Mucosa of rectum (tissue), 2 donors: ENCODE measurements at regions not wholly inside any gene's neighbourhood (a gene's known extent, or its start where the extent isn't known, plus 50 kb on each side); places are given as distances from the start of the nearest gene placed in this dataset.

Experiments used
- H3K27ac ChIP-seq, 2 donors: one replicate each; pipeline ENCODE4 v1.7.0; 2013; ENCODE audit warnings: inconsistent platforms in 2 of 2, low read depth in 2 of 2, low read length in 2 of 2
- H3K27me3 ChIP-seq, 2 donors: one replicate each; pipeline ENCODE4 v1.7.0; 2013; ENCODE audit warnings: low read length in 2 of 2; ENCODE audit not compliant: control insufficient read depth in 2 of 2, insufficient read depth in 2 of 2
- H3K36me3 ChIP-seq, 2 donors: one replicate each; pipeline ENCODE4 v1.7.0; 2013; ENCODE audit warnings: low read length in 2 of 2; ENCODE audit not compliant: control insufficient read depth in 2 of 2, insufficient read depth in 2 of 2
- H3K4me1 ChIP-seq, 2 donors: one replicate each; pipeline ENCODE4 v1.7.0; 2013; ENCODE audit warnings: low read length in 2 of 2, mild to moderate bottlenecking in 1 of 2; ENCODE audit not compliant: control insufficient read depth in 2 of 2, insufficient read depth in 2 of 2
- H3K4me3 ChIP-seq, 2 donors: one replicate each; pipeline ENCODE4 v1.7.0; 2013; ENCODE audit warnings: low read length in 2 of 2
- H3K9ac ChIP-seq, 2 donors: one replicate each; pipeline ENCODE4 v1.7.0; 2013; ENCODE audit warnings: low read length in 2 of 2, low read depth in 1 of 2, mild to moderate bottlenecking in 1 of 2
- H3K9me3 ChIP-seq, 2 donors: one replicate each; pipeline ENCODE4 v1.7.0; 2013; ENCODE audit warnings: low read length in 2 of 2; ENCODE audit not compliant: control insufficient read depth in 2 of 2
- donor health status: healthy.
- donor health status: Normal muscosa, but diverticular disease.

- H3K9ac ChIP-seq = no peak overlapping the region
- H3K4me3 ChIP-seq = no peak overlapping the region
- no peak overlapping the region for H3K27ac ChIP-seq
- no peaks in the 10 kb centered on the region for H3K4me1 ChIP-seq
- no peaks in the 10 kb centered on the region for H3K36me3 ChIP-seq
- H3K9me3 ChIP-seq = no peaks in the 10 kb centered on the region
- H3K27me3 ChIP-seq = peaks cover 0 to 3% of the 10 kb centered on the region in 2 donors
These were observed 762.2 kb upstream of the HS6ST1 start for GRCh38 chr2:129080715-129081476.

- Histone ChIP-seq H3K27ac (no peak overlapping the region), H3K36me3 (no peaks in the 10 kb centered on the region), H3K27me3 (no peaks in the 10 kb centered on the region), H3K4me3 (no peak overlapping the region), H3K4me1 (no peaks in the 10 kb centered on the region), H3K9ac (no peak overlapping the region), H3K9me3 (no peaks in the 10 kb centered on the region)
These were observed 766.7 kb upstream of the HS6ST1 start for GRCh38 chr2:129085386-129085785.

- Histone ChIP-seq H3K27ac (no peak overlapping the region), H3K4me3 (no peak overlapping the region), H3K9ac (no peak overlapping the region), H3K27me3 (no peaks in the 10 kb centered on the region), H3K4me1 (no peaks in the 10 kb centered on the region), H3K9me3 (no peaks in the 10 kb centered on the region), H3K36me3 (no peaks in the 10 kb centered on the region)
These were observed 768.6 kb upstream of the HS6ST1 start for GRCh38 chr2:129087133-129087813.

- Histone ChIP-seq H3K4me3 (no peak overlapping the region), H3K9ac (no peak overlapping the region), H3K9me3 (no peaks in the 10 kb centered on the region)
These were observed 773.0 kb upstream of the HS6ST1 start for GRCh38 chr2:129091620-129092019.

GRCh38 chr2:129092956-129093355, 774.3 kb upstream of the HS6ST1 start:
- Histone ChIP-seq H3K36me3 (no peaks in the 10 kb centered on the region), H3K9me3 (no peaks in the 10 kb centered on the region), H3K9ac (no peak overlapping the region), H3K4me1 (no peaks in the 10 kb centered on the region), H3K27me3 (no peaks in the 10 kb centered on the region), H3K27ac (no peak overlapping the region), H3K4me3 (no peak overlapping the region)

More at GRCh38 chr2:129091620-129092019, 773.0 kb upstream of the HS6ST1 start:
- Histone ChIP-seq H3K36me3 (no peaks in the 10 kb centered on the region), H3K27me3 (no peaks in the 10 kb centered on the region), H3K27ac (no peak overlapping the region), H3K4me1 (no peaks in the 10 kb centered on the region)

- Histone ChIP-seq H3K27me3 (no peaks in the 10 kb centered on the region), H3K27ac (no peak overlapping the region), H3K36me3 (no peaks in the 10 kb centered on the region), H3K4me3 (no peak overlapping the region), H3K4me1 (no peaks in the 10 kb centered on the region), H3K9me3 (no peaks in the 10 kb centered on the region), H3K9ac (no peak overlapping the region)
These were observed 782.5 kb upstream of the HS6ST1 start for GRCh38 chr2:129101186-129101585.

- no peaks in the 10 kb centered on the region for H3K9me3 ChIP-seq
- H3K27me3 ChIP-seq = no peaks in the 10 kb centered on the region
- no peak overlapping the region for H3K9ac ChIP-seq
- H3K4me1 ChIP-seq = no peaks in the 10 kb centered on the region
- H3K36me3 ChIP-seq = no peaks in the 10 kb centered on the region
- no peak overlapping the region for H3K4me3 ChIP-seq
- no peak overlapping the region for H3K27ac ChIP-seq
These were observed 785.5 kb upstream of the HS6ST1 start for GRCh38 chr2:129103936-129104878.

GRCh38 chr2:129112181-129112580, 793.5 kb upstream of the HS6ST1 start:
- H3K36me3 ChIP-seq = no peaks in the 10 kb centered on the region
- no peaks in the 10 kb centered on the region for H3K27me3 ChIP-seq
- no peak overlapping the region for H3K27ac ChIP-seq
- H3K9ac ChIP-seq = no peak overlapping the region
- H3K9me3 ChIP-seq = no peaks in the 10 kb centered on the region
- H3K4me1 ChIP-seq = no peaks in the 10 kb centered on the region
- H3K4me3 ChIP-seq = no peak overlapping the region

GRCh38 chr2:129113776-129114175, 795.1 kb upstream of the HS6ST1 start:
- H3K27me3 ChIP-seq = no peaks in the 10 kb centered on the region
- no peaks in the 10 kb centered on the region for H3K9me3 ChIP-seq
- H3K36me3 ChIP-seq = no peaks in the 10 kb centered on the region
- H3K4me1 ChIP-seq = no peaks in the 10 kb centered on the region
- H3K9ac ChIP-seq = no peak overlapping the region
- no peak overlapping the region for H3K4me3 ChIP-seq
- H3K27ac ChIP-seq = no peak overlapping the region

- H3K4me1 ChIP-seq = no peaks in the 10 kb centered on the region
- no peak overlapping the region for H3K27ac ChIP-seq
- no peaks in the 10 kb centered on the region for H3K36me3 ChIP-seq
- no peak overlapping the region for H3K9ac ChIP-seq
- H3K27me3 ChIP-seq = no peaks in the 10 kb centered on the region
- H3K9me3 ChIP-seq = no peaks in the 10 kb centered on the region
- H3K4me3 ChIP-seq = no peak overlapping the region
These were observed 798.8 kb upstream of the HS6ST1 start for GRCh38 chr2:129117434-129117833.
